AG04449 (cell line): ENCODE measurements at regions not wholly inside any gene's neighbourhood (a gene's known extent, or its start where the extent isn't known, plus 50 kb on each side); places are given as distances from the start of the nearest gene placed in this dataset.
"Not testable (repeated sequence)": the region's sequence is repeated elsewhere in the genome, so short reads cannot be mapped to it uniquely, and the experiment has no call there.

Experiments used
- CTCF ChIA-PET: fragments of 350-600 bp; formaldehyde crosslinking; extraction: SDS; loops from one replicate; lab custom pipeline; 2021; ENCODE audit warnings: antibody characterized with exemption; lab: Yijun Ruan, JAX
- POLR2A ChIA-PET: fragments of 400-600, 350-600 bp; formaldehyde crosslinking; extraction: SDS; loops from one replicate; lab custom pipeline; 2020; ENCODE audit warnings: antibody characterized with exemption, inconsistent platforms; lab: Yijun Ruan, JAX
- DNase-seq: peaks from one replicate; pipeline ENCODE4 v3.0.0-alpha.2; 2010; ENCODE audit warnings: low read depth, low spot score
- H3K4me3 ChIP-seq: 2 replicates; pipeline ENCODE4 v1.5.1; 2011; ENCODE audit warnings: low read depth, mild to moderate bottlenecking, control low read depth, low read length
- TF ChIP-seq, protein P1 (sequence below): IDR thresholded peaks from one replicate; pipeline ENCODE4 v1.5.1; 2011; ENCODE audit warnings: mild to moderate bottlenecking, moderate library complexity, low read length, control low read depth, inconsistent platforms; ENCODE audit not compliant: insufficient read depth; ENCODE audit errors: missing control alignments

DNA sequence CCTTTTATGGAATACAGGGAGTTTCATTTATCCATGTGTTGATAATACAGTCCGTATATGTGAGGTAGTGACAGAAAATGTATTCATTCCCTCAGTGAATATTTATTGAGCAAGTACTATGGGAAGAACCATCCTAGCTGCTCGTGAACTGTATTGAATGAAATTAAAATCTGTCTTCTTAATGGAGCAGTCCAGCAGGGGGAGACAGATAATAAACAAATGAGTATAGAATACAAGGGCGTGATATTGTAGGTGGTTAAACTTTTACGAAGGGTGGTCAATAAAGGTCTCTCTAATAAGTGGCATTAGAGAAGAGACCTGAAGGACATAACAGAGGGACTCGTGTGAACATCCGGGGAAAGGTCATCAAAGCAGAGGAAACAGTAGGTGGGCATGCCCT lies 62.7 kb upstream of the OSTN start:
- H3K4me3 ChIP-seq, result no peak overlapping the region
- TF ChIP-seq, protein P1, sequence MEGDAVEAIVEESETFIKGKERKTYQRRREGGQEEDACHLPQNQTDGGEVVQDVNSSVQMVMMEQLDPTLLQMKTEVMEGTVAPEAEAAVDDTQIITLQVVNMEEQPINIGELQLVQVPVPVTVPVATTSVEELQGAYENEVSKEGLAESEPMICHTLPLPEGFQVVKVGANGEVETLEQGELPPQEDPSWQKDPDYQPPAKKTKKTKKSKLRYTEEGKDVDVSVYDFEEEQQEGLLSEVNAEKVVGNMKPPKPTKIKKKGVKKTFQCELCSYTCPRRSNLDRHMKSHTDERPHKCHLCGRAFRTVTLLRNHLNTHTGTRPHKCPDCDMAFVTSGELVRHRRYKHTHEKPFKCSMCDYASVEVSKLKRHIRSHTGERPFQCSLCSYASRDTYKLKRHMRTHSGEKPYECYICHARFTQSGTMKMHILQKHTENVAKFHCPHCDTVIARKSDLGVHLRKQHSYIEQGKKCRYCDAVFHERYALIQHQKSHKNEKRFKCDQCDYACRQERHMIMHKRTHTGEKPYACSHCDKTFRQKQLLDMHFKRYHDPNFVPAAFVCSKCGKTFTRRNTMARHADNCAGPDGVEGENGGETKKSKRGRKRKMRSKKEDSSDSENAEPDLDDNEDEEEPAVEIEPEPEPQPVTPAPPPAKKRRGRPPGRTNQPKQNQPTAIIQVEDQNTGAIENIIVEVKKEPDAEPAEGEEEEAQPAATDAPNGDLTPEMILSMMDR, result no peak
- CTCF ChIA-PET, result interaction anchor here (0.6 to 1.6 kb wide), 6 partner anchors 15 to 86 kb away, joined by 3 to 4 read pairs (median 4); no protein-coding TSS in a partner anchor
- no peak for DNase-seq
- POLR2A ChIA-PET, result no interaction called here

DNA sequence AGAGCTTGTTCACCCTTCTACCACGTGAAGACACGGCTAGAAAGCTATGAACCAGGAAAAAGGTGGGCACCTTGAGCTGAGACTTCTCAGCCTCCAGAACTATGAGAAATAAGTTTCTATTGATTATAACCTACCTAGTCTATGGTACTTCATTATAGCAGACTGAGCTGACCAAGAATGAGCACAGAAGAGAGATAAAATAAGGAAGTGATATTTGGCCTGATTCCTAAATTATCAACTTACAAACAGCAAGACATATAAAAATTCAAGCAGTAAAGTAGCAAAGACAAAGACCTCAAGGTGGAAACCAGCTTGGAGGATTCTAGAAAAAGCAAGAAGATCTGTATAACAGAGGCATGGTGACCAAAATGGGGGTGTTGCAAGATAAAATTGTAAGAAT lies 63.9 kb upstream of the OSTN start:
- TF ChIP-seq, protein P1, result no peak
- no peak for DNase-seq
- ChIA-PET CTCF (interaction anchor here (1.4 to 1.6 kb wide), 2 partner anchors 17 to 270 kb away, joined by 3 to 4 read pairs; no protein-coding TSS in a partner anchor), POLR2A (no interaction called here)
- no peak overlapping the region for H3K4me3 ChIP-seq

DNA sequence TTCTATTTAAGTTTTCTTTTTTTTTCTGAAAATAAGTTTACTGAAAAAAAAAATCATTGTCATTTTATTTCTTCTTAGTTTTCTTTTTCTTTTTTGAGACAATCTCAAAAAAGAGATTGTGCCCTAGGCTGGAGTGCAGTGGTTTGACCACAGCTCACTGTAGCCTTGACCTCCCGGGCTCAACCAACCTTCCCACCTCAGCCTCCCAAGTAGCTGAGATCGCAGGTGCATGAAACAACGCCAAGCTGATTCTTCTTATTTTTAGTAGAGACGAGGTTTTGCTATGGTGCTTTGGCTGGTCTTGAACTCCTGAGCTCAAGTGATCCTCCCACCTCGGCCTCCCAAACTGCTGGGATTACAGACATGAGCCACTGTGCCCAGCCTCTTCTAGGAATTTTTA lies 65.7 kb upstream of the OSTN start:
- ChIA-PET CTCF (no interaction called here), POLR2A (no interaction called here)
- no peak for DNase-seq
- no peak overlapping the region for H3K4me3 ChIP-seq
- TF ChIP-seq, protein P1, result no peak

DNA sequence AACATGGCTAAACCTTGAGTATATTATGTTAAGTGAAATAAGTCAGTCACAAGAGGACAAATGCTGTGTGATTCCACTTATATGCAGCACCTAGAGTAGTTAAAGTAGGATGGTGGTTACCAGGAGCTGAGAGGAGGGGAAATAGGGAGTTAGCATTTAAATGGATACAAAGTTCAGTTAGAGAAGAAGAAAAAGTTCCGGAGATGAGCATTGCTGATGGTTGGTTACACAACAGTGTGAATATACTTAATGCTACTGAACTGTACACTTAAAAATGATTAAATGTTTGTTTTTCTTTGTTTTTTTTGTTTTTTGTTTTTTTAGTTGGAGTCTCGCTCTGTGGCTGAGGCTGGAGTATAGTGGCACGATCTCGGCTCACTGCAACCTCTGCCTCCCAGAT lies 67.7 kb upstream of the OSTN start:
- POLR2A ChIA-PET, result no interaction called here
- TF ChIP-seq, protein P1, result no peak
- CTCF ChIA-PET, result no interaction called here

DNA sequence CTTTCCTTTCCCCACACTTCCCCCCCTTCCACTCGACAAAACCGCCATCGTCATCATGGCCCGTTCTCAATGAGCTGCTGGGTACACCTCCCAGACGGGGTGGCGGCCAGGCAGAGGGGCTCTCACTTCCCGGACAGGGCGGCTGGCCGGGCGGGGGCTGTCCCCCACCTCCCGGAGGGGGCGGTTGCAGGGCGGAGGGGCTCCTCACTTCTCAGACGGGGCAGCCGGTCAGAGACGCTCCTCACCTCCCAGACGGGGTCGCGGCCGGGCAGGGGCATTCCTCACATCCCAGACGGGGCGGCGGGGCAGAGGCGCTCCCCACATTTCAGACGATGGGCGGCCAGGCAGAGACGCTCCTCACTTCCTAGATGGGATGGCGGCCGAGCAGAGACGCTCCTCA lies 74.2 kb upstream of the OSTN start:
- POLR2A ChIA-PET, DNase-seq, H3K4me3 ChIP-seq, CTCF ChIA-PET: not testable (repeated sequence)

More for the DNA sequence above, 67.7 kb upstream of the OSTN start:
- DNase-seq, result no peak
- no peak overlapping the region for H3K4me3 ChIP-seq

DNA sequence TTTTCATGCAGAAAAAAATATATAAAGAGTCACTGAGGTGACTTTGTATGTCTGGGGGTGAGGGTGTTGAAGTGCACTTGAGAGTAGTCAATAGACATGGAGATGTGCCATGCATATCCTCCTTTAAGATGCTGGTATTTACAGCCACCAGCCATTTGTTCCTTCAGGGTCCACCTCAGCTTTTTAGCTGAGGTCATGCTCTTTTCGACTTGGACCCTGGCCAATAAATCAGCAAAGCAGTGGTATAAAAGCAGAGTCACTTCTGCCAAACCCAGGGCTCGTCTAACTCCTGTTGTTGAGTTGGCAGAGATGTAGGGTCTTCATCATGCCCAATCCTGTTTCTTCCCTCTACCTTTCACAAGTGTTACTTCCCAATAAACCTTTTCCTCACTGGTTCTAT lies 75.1 kb upstream of the OSTN start:
- ChIA-PET POLR2A (no interaction called here), CTCF (no interaction called here)
- no peak overlapping the region for H3K4me3 ChIP-seq
- TF ChIP-seq, protein P1, result no peak
- DNase-seq, result no peak

DNA sequence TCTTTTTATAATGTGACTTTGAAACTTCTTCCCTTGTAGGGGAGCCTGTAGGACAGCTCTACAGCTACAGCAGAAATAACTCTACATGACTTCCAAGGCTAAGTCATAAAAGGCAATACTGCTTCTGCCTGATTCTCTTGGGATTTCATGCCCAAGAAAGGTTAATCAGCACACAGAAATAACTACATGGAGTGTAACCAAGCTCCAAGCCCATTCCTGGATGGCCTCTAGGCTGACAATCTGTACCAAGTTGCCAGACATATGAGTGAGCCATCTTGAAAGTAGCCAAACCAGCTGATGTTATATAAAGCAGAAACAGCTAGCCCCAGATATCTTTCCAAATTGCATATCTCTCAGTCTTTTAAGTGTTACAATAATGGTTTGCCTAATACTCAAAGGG lies 75.8 kb upstream of the OSTN start:
- ChIA-PET CTCF (no interaction called here), POLR2A (no interaction called here)
- H3K4me3 ChIP-seq, result no peak overlapping the region
- DNase-seq, result no peak
- TF ChIP-seq, protein P1, result no peak
